Colon (tissue), 2 donors: ENCODE measurements at regions not wholly inside any gene's neighbourhood (a gene's known extent, or its start where the extent isn't known, plus 50 kb on each side); places are given as distances from the start of the nearest gene placed in this dataset.
"Not testable (repeated sequence)": the region's sequence is repeated elsewhere in the genome, so short reads cannot be mapped to it uniquely, and the experiment has no call there.

ENCODE experiments used
- FAIRE-seq: peaks from 2 replicates; lab custom pipeline; 2012; peaks lifted over from hg19 to GRCh38; lab: Jason Lieb, UNC
- donor health status: control.
- donor health status: control.

GRCh38 chr21:15203740-15204139 is 138.9 kb upstream of the NRIP1 start:
- FAIRE-seq: no peak

- no peak for FAIRE-seq
These were observed 139.6 kb upstream of the NRIP1 start for GRCh38 chr21:15204140-15204969.

GRCh38 chr21:15204970-15205286 is 140.1 kb upstream of the NRIP1 start:
- no peak for FAIRE-seq

- FAIRE-seq: no peak
These were observed 141.7 kb upstream of the NRIP1 start for GRCh38 chr21:15206514-15206913.

GRCh38 chr21:15207231-15207630 is 142.4 kb upstream of the NRIP1 start:
- FAIRE-seq: no peak

GRCh38 chr21:15207635-15208370 is 143.0 kb upstream of the NRIP1 start:
- no peak for FAIRE-seq

- no peak for FAIRE-seq
These were observed 144.0 kb upstream of the NRIP1 start for GRCh38 chr21:15208786-15209185.

GRCh38 chr21:15209224-15209623 is 144.4 kb upstream of the NRIP1 start:
- no peak for FAIRE-seq

- no peak for FAIRE-seq
These were observed 145.5 kb upstream of the NRIP1 start for GRCh38 chr21:15210235-15210678.

- no peak for FAIRE-seq
These were observed 146.8 kb upstream of the NRIP1 start for GRCh38 chr21:15211491-15212133.

- peak; percentile 78 for FAIRE-seq
These were observed 147.4 kb upstream of the NRIP1 start for GRCh38 chr21:15212206-15212605.

GRCh38 chr21:15218476-15218875 is 153.7 kb upstream of the NRIP1 start:
- not testable (repeated sequence) for FAIRE-seq

GRCh38 chr21:15219039-15219438 is 154.2 kb upstream of the NRIP1 start:
- FAIRE-seq: no peak

- FAIRE-seq: no peak
These were observed 155.1 kb upstream of the NRIP1 start for GRCh38 chr21:15219894-15220293.

- FAIRE-seq: no peak
These were observed 157.1 kb upstream of the NRIP1 start for GRCh38 chr21:15221799-15222386.

- FAIRE-seq: no peak
These were observed 157.9 kb upstream of the NRIP1 start for GRCh38 chr21:15222707-15223106.

- FAIRE-seq: no peak
These were observed 159.7 kb upstream of the NRIP1 start for GRCh38 chr21:15224346-15225086.

- no peak for FAIRE-seq
These were observed 163.1 kb upstream of the NRIP1 start for GRCh38 chr21:15227919-15228318.

GRCh38 chr21:15229390-15229789 is 164.6 kb upstream of the NRIP1 start:
- FAIRE-seq: no peak

GRCh38 chr21:15233611-15234010 is 168.8 kb upstream of the NRIP1 start:
- FAIRE-seq: no peak

GRCh38 chr21:15236111-15236510 is 171.3 kb upstream of the NRIP1 start:
- no peak for FAIRE-seq

GRCh38 chr21:15240848-15241247 is 176.0 kb upstream of the NRIP1 start:
- no peak for FAIRE-seq
